Activated CD4-positive, alpha-beta T cell treated with anti-CD3 and anti-CD28 coated beads for 36 hours (primary cell): ENCODE measurements at regions not wholly inside any gene's neighbourhood (a gene's known extent, or its start where the extent isn't known, plus 50 kb on each side); places are given as distances from the start of the nearest gene placed in this dataset.

Source experiments
- ATAC-seq: fragments of 200-7000 bp; cut with Tn5 transposase; one replicate; pipeline ENCODE4 v1.10.0; 2021; ENCODE audit warnings: mild to moderate bottlenecking, moderate library complexity
- CTCF ChIA-PET: fragments of 350-600 bp; sonication (Branson Sonifier 250); formaldehyde crosslinking; loops from one replicate; lab custom pipeline; 2021; ENCODE audit warnings: antibody characterized with exemption; lab: Charles Lee
- POLR2A ChIA-PET: fragments of 350-600 bp; sonication (Branson Sonifier 250); formaldehyde crosslinking; loops from one replicate; lab custom pipeline; 2021; ENCODE audit warnings: antibody characterized with exemption, inconsistent platforms; lab: Charles Lee
- DNase-seq: peaks from one replicate; pipeline ENCODE4 v3.0.0-alpha.2; 2020
- H3K27ac Mint-ChIP-seq: one replicate; pipeline ENCODE4 v1.8.0; 2021; ENCODE audit warnings: mixed read lengths
- H3K27me3 Mint-ChIP-seq: one replicate; pipeline ENCODE4 v1.8.0; 2021; ENCODE audit warnings: mixed read lengths
- H3K36me3 Mint-ChIP-seq: one replicate; pipeline ENCODE4 v1.8.0; 2021; ENCODE audit warnings: low read depth, mixed read lengths
- H3K4me1 Mint-ChIP-seq: one replicate; pipeline ENCODE4 v1.8.0; 2021; ENCODE audit warnings: mixed read lengths
- H3K4me3 Mint-ChIP-seq: one replicate; pipeline ENCODE4 v1.8.0; 2021; ENCODE audit warnings: mild to moderate bottlenecking, moderate library complexity, mixed read lengths
- H3K9me3 Mint-ChIP-seq: one replicate; pipeline ENCODE4 v1.8.0; 2021; ENCODE audit warnings: low read depth, mixed read lengths
- intact Hi-C, 2 experiments: fragments of 100-400 bp; cut with DNase I in 1 of 2; cut with micrococcal nuclease in 1 of 2; formaldehyde crosslinking; loops; one replicate each; pipeline versions ENCODE4 v1.14.2 to v1.15.1; 2022 to 2024; cut with DNase I, micrococcal nuclease

DNA sequence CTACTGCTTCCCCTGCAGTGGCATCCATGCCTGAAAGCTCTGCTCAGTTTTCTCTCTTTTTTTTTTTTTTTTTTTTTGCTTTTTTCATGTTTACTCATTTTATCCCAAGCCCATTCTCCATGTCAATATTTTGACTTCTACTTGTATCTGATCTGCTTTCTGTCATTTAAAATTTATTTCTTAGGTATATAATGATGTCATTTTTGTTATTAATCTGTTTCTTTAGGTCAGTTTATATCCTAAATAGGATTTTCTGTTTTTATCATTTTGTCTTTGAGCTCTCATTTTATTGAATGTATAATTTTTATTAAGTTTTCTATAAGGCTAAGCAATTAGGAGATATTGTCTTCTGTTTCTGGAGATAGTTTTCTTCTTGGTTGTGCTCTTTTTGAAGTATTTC, 138.5 kb upstream of the PMEPA1 start:
- H3K36me3 Mint-ChIP-seq: no peaks in the 10 kb centered on the region
- H3K27ac Mint-ChIP-seq: no peak overlapping the region
- ChIA-PET CTCF (no interaction called here), POLR2A (no interaction called here)
- H3K4me1 Mint-ChIP-seq: no peaks in the 10 kb centered on the region
- no peaks in the 10 kb centered on the region for H3K9me3 Mint-ChIP-seq
- H3K4me3 Mint-ChIP-seq: no peak overlapping the region
- intact Hi-C loops: no loop called here
- ATAC-seq: no peak
- peaks cover 2% of the 10 kb centered on the region for H3K27me3 Mint-ChIP-seq
- DNase-seq: no peak

DNA sequence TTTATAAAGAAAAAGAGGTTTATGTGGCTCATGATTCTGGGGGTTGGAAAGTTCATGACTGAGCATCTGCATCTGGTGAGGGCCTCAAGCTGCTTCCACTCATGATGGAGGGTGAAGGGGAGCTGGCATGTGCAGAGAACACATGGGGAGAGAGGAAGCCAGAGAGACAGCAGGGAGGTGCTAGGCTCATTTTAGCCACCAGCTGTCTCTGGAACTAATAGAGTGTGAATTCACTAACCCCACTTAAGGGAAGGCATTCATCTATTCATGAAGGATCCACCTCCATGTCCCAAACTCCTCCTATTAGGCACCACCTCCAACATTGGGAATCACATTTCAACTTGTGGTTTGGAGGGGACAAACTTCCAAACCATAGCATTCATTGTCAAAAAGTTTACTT, 137.3 kb upstream of the PMEPA1 start:
- DNase-seq: no peak
- Mint-ChIP-seq H3K36me3 (no peaks in the 10 kb centered on the region), H3K27me3 (peaks cover 2% of the 10 kb centered on the region), H3K9me3 (no peaks in the 10 kb centered on the region), H3K4me1 (no peaks in the 10 kb centered on the region), H3K4me3 (no peak overlapping the region), H3K27ac (no peak overlapping the region)
- intact Hi-C loops: no loop called here
- ATAC-seq: no peak
- CTCF ChIA-PET: no interaction called here
- POLR2A ChIA-PET: no interaction called here

DNA sequence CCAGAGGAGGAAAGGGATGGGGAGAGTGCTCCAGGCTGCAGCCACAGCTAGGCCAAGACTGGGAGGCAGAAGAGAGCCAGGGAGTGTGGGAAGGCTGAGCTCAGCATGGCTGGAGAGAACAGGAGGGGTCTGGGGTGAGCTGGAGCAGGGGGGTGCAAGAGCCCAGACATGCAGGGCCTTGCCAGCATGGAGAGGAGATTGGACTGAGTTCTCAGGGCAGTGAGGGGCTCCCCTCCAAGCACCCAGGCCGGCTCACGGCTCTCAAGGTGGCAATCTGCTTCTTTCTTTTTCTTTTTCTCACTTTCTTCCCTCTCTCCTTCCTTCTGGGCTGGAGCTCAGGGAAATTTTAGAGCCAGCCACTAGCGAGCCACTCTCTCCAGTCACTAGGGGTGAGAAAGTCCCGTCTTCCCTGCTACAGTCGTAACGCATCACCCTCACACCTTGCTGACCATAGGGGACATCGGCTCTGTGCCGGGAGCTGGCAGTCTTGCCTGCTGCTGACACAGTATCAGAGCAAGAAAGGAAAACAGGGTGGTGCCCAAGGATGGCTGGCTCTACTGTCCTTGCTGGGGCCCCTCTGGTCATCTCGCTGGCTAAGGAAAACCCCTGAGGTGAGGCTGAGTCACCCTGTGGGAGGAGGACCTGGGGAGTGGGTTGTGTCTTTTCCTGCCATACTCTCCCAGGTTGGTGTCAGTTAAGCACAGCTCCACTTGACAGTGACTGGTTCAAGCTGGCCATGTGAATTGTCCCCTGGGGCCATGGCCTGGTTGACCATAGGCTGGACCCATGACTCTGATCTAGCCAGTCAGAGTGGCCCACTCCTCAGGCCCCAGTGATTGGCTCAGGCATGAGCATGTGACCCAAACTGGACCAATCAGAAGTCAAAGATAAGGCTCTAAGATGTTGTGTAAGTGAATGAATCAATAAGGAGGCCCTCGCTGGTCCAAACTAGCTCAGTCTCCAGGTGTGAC, 135.1 kb upstream of the PMEPA1 start:
- DNase-seq (no peak), ATAC-seq (no peak)
- Mint-ChIP-seq H3K4me3 (no peak overlapping the region), H3K27me3 (no peaks in the 10 kb centered on the region), H3K4me1 (no peaks in the 10 kb centered on the region), H3K27ac (no peak overlapping the region), H3K9me3 (no peaks in the 10 kb centered on the region), H3K36me3 (no peaks in the 10 kb centered on the region)
- POLR2A ChIA-PET: no interaction called here
- CTCF ChIA-PET: interaction anchor here (0.7 to 1.5 kb wide), 2 partner anchors 21 to 137 kb away, joined by 4 read pairs; no protein-coding TSS in a partner anchor
- intact Hi-C loops: no loop called here

GRCh38 chr20:57843941-57844625, 134.3 kb upstream of the PMEPA1 start:
- Mint-ChIP-seq H3K27me3 (no peaks in the 10 kb centered on the region), H3K4me1 (no peaks in the 10 kb centered on the region), H3K9me3 (no peaks in the 10 kb centered on the region), H3K4me3 (no peak overlapping the region), H3K36me3 (no peaks in the 10 kb centered on the region), H3K27ac (no peak overlapping the region)
- CTCF ChIA-PET: interaction anchor here (0.6 to 1.5 kb wide), 2 partner anchors 14 to 20 kb away, joined by 3 to 4 read pairs; no protein-coding TSS in a partner anchor
- DNase-seq: no peak
- intact Hi-C loops: no loop called here
- no peak for ATAC-seq
- POLR2A ChIA-PET: no interaction called here

DNA sequence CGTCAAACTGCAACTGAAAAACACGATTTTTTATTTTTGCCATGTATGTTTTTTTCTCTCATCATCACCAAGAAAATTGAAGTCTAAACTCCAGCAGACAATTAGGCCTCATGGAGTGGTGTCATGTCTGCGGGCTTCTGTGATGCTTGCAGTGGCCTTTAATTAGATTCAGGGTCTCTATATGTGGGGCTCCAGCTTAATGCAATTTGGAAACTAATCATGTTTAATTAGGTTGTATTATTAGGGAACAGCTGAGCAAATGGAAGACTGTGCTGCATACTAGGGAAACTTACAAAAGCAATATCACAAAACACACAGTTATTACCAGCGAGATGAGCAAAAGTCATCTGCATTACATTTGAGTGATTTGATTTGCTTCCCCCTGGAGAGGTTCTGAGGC, 132.9 kb upstream of the PMEPA1 start:
- no peaks in the 10 kb centered on the region for H3K9me3 Mint-ChIP-seq
- POLR2A ChIA-PET: no interaction called here
- intact Hi-C loops: no loop called here

DNA sequence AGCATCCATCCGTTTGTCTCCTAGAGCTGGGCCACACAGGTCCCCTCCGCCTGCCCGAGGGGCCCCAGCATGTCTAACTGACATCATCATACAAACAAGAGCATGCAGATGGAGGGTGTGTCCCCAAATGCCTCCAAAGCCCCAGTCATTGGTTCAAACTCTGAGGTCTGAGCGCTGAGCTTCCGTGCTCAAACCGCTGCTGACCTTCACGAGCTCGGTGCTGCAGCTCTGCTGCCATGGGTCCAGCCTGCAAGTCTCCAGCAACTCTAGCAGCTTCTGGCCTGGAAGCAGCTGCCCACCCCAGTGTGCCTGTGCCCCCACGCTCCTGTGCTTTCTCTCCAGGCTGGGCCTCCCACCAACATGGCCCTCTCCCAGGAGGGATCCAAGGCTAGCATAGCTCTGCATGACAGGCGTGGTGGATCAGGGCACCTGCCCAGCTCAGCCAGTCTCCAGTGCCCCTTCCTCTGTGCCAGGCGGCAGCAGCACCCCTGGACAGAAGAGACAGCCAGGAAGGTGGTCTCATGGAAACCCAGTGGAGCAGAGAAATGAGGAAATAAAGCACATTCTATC, 131.6 kb upstream of the PMEPA1 start:
- Mint-ChIP-seq H3K27ac (no peak overlapping the region), H3K27me3 (no peaks in the 10 kb centered on the region), H3K4me3 (no peak overlapping the region), H3K9me3 (no peaks in the 10 kb centered on the region), H3K4me1 (no peaks in the 10 kb centered on the region), H3K36me3 (no peaks in the 10 kb centered on the region)
- ChIA-PET CTCF (no interaction called here), POLR2A (no interaction called here)
- no peak for DNase-seq
- ATAC-seq: no peak
- intact Hi-C loops: no loop called here

More for the DNA sequence above, 132.9 kb upstream of the PMEPA1 start:
- ATAC-seq: no peak
- Mint-ChIP-seq H3K4me3 (no peak overlapping the region), H3K27ac (no peak overlapping the region), H3K27me3 (no peaks in the 10 kb centered on the region), H3K36me3 (no peaks in the 10 kb centered on the region), H3K4me1 (no peaks in the 10 kb centered on the region)
- no peak for DNase-seq
- CTCF ChIA-PET: no interaction called here

DNA sequence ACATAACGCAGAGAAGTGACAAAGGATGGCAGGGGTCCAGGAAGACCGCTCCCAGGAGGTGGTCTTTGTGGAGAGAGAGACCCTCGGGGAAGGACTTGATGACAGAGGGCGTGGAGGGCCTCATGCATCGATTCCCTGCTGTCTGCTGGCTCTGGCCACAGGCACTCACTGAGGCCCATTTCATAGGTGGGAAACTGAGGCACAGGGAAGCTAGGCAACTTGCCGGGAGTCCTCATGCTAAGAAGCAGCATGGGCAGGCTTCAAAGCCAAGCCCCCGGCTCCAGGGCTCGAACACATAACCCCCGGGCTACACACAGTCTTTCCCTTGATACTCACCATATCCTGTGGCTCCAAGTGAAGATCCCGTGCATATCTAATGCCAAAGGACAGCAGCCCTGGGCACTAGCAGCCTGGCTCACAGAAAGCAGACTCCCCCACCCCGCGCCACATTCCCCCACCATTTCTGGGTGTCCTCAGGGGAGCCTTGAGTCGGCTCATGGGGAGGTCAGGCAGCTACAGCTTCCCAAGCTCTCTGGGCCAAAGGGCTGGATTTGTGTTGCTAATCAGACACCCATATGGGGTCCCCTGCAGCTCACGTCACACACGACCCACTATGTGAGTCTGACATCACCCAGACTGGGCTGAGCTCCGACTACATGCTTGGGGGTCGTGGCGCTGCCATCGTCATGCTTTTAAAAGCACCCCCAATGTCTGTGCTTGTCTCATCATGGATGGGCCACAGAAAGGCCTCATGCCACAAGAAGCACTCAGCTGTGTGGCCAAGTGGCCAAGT, 130.9 kb upstream of the PMEPA1 start:
- no peak for ATAC-seq
- H3K9me3 Mint-ChIP-seq: no peaks in the 10 kb centered on the region
- DNase-seq: no peak
- CTCF ChIA-PET: interaction anchor here (0.6 kb wide), 1 partner anchor 350 kb away, joined by 4 read pairs; no protein-coding TSS in a partner anchor
- POLR2A ChIA-PET: no interaction called here
- H3K27ac Mint-ChIP-seq: no peak overlapping the region
- H3K27me3 Mint-ChIP-seq: no peaks in the 10 kb centered on the region
- H3K4me3 Mint-ChIP-seq: no peak overlapping the region
- no peaks in the 10 kb centered on the region for H3K36me3 Mint-ChIP-seq
- intact Hi-C loops: no loop called here
- no peaks in the 10 kb centered on the region for H3K4me1 Mint-ChIP-seq

DNA sequence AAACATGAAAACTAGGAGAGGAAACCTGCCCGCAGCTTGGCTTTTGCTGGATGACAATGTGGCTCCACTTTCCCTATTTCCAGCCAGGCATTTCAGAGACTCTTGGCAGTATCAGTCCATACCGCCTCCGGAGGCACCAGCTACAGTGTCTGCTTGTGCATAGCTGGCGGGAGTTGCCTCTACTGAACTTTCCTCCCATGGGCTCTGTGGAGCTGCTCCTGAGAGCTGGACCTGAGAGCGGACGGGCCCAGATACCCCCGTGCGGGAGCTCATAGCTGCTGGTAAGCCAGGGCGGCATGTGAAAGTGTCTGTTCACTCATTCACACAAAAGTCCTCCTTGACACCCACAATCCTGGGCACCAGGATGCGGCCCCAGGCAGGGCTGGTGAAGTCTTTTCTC, 130.3 kb upstream of the PMEPA1 start:
- no peak for DNase-seq
- H3K27ac Mint-ChIP-seq: no peak overlapping the region
- intact Hi-C loops: no loop called here
- ATAC-seq: no peak
- H3K36me3 Mint-ChIP-seq: no peaks in the 10 kb centered on the region
- POLR2A ChIA-PET: no interaction called here
- CTCF ChIA-PET: interaction anchor here (0.6 to 0.7 kb wide), 2 partner anchors 27 to 351 kb away, joined by 3 to 4 read pairs; no protein-coding TSS in a partner anchor
- H3K9me3 Mint-ChIP-seq: no peaks in the 10 kb centered on the region
- no peak overlapping the region for H3K4me3 Mint-ChIP-seq
- H3K4me1 Mint-ChIP-seq: no peaks in the 10 kb centered on the region
- no peaks in the 10 kb centered on the region for H3K27me3 Mint-ChIP-seq

DNA sequence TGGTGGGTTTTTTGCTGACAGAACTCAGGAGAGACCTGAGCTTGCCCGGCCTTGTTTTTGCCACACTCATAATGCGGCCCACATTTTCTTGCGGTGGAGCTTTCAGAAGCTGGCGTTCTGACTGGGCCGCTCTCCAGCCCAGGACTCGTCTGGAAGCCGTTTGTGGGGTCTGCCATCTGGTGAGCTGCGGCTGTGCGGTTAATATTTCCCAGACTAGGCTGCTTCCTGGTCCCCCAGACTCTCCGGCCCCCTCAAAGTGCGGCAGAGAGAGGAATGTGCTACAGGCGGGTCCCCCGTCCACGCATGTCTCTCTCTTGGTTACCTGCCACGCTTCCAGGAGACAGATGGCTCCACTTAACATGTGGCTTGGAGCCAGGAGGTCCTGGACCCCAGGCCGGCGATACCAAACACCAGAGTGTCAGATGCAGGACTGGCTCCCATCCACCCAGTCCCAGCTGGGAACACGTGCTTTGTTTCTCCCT, 128.9 kb upstream of the PMEPA1 start:
- Mint-ChIP-seq H3K27me3 (no peaks in the 10 kb centered on the region), H3K36me3 (no peaks in the 10 kb centered on the region), H3K27ac (no peak overlapping the region), H3K9me3 (no peaks in the 10 kb centered on the region), H3K4me3 (no peak overlapping the region), H3K4me1 (no peaks in the 10 kb centered on the region)
- no peak for ATAC-seq
- no peak for DNase-seq
- intact Hi-C loops: no loop called here
- CTCF ChIA-PET: no interaction called here
- POLR2A ChIA-PET: no interaction called here

DNA sequence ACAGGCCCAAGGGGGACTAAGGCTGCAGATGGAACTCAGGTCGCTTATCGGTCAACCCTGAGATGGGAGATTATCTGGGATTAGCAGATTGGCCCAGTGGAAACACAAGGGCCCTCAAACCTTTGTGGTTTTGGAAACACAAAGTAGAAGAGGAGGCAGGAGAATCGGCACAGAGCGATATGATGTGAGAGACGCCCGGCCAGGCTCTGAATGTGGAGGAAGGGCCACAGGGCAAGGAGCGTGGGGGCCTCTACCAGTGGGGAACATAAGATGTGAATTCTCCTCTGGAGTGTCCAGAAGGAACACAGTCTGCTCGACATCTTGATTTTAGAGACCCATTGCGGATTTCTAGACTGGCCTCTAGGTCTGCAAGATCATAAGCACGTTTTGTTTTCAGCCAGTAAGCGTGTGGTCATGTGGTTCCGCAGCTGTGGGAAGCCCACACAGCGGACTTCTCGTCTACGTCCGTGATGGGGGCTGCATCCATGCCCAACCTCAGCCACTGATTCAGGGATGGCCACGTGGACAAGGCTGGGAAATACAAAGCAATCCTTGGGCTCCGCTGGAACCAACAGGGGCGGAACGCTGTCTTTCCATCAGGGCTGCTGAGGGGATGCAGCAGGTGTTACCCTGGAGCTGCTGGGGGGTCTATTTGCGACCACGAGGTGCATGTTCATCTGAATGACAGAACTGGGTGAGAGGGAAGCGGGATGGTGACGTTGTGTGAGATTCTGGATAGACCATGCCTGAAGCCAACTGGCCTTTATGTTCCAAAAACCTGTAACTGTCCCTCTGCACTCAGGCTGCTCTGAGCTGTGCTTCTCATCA, 127.6 kb upstream of the PMEPA1 start:
- POLR2A ChIA-PET: no interaction called here
- intact Hi-C loops: no loop called here
- ATAC-seq: no peak
- Mint-ChIP-seq H3K36me3 (no peaks in the 10 kb centered on the region), H3K27ac (no peak overlapping the region), H3K9me3 (no peaks in the 10 kb centered on the region), H3K4me3 (no peak overlapping the region), H3K4me1 (no peaks in the 10 kb centered on the region), H3K27me3 (no peaks in the 10 kb centered on the region)
- no peak for DNase-seq
- CTCF ChIA-PET: interaction anchor here (0.6 kb wide), 1 partner anchor 86 kb away, joined by 3 read pairs; no protein-coding TSS in a partner anchor
